ENCODE measurements at regions not wholly inside any gene's neighbourhood (a gene's known extent, or its start where the extent isn't known, plus 50 kb on each side); places are given as distances from the start of the nearest gene placed in this dataset.

DNA sequence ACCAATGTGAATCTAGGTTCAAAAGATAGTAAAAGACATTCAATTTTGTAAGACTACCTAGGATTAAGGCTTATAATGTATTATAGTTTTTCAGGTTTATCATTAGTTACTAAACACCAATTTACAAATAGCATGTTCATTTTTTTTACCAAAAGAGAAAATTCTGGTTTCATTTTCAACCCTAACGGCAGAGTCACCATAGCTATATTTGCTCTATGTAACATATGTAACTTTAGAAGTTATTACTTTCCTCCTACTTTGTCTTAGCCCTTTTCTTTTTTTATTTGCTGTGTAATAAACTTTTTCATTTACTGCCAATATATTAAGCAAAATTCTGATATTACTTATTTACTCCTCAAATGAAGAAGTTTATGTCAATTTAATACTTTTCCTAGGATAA, 639.6 kb downstream of the ARAP2 start:
- TF ChIP-seq, protein P1, sequence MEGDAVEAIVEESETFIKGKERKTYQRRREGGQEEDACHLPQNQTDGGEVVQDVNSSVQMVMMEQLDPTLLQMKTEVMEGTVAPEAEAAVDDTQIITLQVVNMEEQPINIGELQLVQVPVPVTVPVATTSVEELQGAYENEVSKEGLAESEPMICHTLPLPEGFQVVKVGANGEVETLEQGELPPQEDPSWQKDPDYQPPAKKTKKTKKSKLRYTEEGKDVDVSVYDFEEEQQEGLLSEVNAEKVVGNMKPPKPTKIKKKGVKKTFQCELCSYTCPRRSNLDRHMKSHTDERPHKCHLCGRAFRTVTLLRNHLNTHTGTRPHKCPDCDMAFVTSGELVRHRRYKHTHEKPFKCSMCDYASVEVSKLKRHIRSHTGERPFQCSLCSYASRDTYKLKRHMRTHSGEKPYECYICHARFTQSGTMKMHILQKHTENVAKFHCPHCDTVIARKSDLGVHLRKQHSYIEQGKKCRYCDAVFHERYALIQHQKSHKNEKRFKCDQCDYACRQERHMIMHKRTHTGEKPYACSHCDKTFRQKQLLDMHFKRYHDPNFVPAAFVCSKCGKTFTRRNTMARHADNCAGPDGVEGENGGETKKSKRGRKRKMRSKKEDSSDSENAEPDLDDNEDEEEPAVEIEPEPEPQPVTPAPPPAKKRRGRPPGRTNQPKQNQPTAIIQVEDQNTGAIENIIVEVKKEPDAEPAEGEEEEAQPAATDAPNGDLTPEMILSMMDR (IDR thresholded peaks at IDR 0.05), result no peak
- TF ChIP-seq, protein P2, sequence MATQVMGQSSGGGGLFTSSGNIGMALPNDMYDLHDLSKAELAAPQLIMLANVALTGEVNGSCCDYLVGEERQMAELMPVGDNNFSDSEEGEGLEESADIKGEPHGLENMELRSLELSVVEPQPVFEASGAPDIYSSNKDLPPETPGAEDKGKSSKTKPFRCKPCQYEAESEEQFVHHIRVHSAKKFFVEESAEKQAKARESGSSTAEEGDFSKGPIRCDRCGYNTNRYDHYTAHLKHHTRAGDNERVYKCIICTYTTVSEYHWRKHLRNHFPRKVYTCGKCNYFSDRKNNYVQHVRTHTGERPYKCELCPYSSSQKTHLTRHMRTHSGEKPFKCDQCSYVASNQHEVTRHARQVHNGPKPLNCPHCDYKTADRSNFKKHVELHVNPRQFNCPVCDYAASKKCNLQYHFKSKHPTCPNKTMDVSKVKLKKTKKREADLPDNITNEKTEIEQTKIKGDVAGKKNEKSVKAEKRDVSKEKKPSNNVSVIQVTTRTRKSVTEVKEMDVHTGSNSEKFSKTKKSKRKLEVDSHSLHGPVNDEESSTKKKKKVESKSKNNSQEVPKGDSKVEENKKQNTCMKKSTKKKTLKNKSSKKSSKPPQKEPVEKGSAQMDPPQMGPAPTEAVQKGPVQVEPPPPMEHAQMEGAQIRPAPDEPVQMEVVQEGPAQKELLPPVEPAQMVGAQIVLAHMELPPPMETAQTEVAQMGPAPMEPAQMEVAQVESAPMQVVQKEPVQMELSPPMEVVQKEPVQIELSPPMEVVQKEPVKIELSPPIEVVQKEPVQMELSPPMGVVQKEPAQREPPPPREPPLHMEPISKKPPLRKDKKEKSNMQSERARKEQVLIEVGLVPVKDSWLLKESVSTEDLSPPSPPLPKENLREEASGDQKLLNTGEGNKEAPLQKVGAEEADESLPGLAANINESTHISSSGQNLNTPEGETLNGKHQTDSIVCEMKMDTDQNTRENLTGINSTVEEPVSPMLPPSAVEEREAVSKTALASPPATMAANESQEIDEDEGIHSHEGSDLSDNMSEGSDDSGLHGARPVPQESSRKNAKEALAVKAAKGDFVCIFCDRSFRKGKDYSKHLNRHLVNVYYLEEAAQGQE (IDR thresholded peaks at IDR 0.05; ENCODE audit: insufficient read depth in 1 of 2, low read depth in 2 of 2, low read length in 1 of 2), result no peak
- no peak for TF ChIP-seq TCF7L2 (IDR thresholded peaks at IDR 0.05; ENCODE audit: low read depth, low read length)
- no peak for TF ChIP-seq POLR2AphosphoS5 (IDR thresholded peaks at IDR 0.05; ENCODE audit: low read depth, low read length)

Measured in Panc1 (cell line).